RCC 7860 (cell line): ENCODE measurements at regions not wholly inside any gene's neighbourhood (a gene's known extent, or its start where the extent isn't known, plus 50 kb on each side); places are given as distances from the start of the nearest gene placed in this dataset.

Source experiments
- DNase-seq: peaks from one replicate; pipeline ENCODE4 v3.0.0-alpha.2; 2015; ENCODE audit warnings: low spot score
- FAIRE-seq: peaks from 2 replicates; lab custom pipeline; 2012; peaks lifted over from hg19 to GRCh38; lab: Jason Lieb, UNC

- FAIRE-seq (no peak), DNase-seq (peak; percentile 55)
These were observed 132.7 kb upstream of the TNC start for GRCh38 chr9:115250621-115251032.

- DNase-seq (no peak), FAIRE-seq (no peak)
These were observed 136.6 kb upstream of the TNC start for GRCh38 chr9:115254287-115255180.

DNA sequence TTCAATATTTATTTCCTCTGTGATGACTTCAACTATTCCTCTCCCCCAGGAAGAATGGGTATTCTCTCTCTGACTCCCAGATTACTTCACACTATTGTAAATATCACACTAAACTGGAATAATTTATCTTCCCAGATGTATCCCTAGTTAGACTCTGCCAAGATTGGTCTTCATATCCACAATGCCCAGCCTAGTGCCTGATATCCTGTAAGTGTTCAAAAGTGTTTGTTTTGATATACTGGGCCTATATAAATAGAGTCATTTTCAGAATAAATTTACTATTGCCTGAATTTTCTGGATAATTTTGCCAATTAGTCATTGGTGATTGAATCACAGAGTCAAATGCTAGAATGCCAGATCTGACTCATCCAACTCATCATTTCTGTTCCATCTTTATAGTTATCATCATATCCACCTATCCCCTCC, 143.7 kb upstream of the TNC start:
- DNase-seq: peak; percentile 36
- no peak for FAIRE-seq

DNA sequence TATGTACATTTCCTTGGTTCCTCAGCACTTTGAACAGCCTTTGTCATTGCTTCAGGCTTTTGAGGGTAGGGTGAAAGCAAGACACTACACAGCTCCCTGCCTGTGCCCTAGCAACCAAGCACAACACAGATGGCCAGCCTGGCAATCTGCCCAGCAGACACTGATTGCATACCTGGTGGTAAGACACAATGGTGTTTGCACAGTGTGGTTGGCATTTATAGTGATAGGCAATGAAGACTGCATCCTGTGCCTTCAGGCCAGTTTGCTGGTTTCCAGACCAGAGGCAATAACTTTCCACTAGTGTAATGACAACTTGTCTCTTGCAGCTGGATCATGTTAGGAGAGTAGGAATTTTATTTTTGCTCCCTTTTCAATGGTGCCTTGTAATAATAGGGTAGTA, 144.5 kb upstream of the TNC start:
- FAIRE-seq (peak; percentile 92), DNase-seq (peak; percentile 97)

DNA sequence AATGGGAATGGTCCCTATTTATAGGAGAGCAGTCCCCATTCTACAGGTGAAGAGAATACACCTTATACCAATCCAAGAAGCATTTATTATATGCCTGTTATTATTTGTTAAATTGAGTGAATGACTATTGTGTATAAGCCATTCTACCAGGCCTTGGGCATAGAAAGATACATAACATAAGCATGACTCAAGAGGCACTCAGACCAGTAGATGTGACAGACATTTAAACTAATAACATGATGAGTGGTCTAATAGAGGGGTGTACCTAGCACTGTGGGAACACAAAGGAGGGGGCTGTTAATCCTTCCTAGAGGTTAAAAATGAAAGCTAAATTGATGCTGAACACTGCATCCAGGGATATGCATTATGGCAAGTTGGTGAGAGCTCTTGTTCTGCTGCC, 145.0 kb upstream of the TNC start:
- FAIRE-seq: no peak

GRCh38 chr9:115263371-115264075, 145.6 kb upstream of the TNC start:
- FAIRE-seq (no peak), DNase-seq (no peak)

More for the DNA sequence above, 145.0 kb upstream of the TNC start:
- DNase-seq: peak; percentile 43

DNA sequence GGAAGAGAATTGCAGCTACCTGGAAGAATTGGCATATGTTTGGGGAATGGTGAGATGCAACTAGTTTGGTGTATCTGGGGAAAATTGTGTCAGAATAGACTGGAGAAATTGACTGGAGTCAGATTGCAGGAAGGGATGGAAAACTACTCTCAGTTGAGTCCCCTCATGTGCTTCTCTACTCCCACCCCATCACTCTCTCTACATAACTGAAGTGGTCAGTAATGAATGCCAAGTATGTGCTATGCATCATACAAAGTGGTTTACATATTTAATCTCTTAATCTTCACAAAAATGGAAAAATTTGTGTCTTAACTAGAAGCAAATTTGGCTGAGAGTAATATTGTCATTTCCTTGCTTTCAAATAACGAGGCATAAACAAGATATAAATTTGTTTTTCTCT, 146.4 kb upstream of the TNC start:
- DNase-seq: no peak
- FAIRE-seq: no peak

DNA sequence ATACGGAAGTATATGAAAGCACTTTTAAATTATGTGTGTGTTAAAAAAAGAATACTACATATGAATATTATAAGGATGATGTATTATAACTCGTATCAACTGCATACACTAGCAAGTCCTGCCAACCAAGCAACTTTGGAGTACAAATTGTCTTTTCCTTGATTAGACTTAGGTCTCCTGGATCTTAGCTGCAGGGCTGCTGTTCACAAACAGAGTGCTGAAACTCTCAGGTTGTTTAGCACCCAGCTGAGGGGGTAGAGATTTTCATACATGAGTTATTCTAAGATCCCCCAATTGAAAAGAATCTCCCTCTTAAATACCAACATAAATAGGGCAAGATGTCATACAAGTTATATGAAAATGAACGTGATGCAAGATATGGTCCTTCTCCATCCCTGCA, 149.8 kb upstream of the TNC start:
- FAIRE-seq (no peak), DNase-seq (no peak)

DNA sequence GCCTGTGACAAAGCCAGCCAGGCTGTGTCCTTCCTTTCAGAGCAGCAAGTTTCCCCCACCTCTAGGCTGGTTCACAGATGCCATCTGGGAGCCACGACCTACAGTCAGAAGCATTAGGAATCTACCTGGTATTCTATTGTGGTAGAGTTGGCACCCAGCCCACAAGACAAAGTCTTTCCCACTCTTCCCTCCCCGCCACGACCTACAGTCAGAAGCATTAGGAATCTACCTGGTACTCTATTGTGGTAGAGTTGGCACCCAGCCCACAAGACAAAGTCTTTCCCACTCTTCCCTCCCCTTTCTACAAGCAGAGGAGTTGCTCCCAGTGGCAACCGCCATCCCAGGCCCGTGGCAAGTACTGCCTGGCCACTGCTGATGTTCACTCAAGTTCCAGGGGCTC, 157.8 kb upstream of the TNC start:
- FAIRE-seq (peak; percentile 79), DNase-seq (peak; percentile 74)

DNA sequence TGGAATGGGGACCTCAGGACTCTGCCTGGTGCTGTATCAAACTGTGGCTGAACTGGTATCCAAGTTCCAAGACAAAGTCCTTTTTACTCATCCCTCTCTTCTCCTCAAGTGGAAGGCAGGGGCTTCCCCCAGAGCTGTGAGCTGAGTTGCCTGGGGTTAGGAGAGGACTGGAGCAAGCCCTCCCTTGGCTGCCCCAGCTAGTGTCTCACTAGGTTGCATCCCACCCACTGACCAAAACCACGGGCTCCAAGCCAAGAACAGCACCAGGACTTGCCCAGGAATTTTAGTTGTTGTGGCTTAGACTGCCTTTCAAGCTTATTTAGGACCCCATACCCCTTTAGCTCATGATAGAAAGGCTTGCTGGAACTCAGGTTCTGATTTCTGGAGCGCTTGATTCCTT, 158.7 kb upstream of the TNC start:
- FAIRE-seq (no peak), DNase-seq (peak; percentile 54)

GRCh38 chr9:115277301-115277700, 159.3 kb upstream of the TNC start:
- no peak for DNase-seq
- no peak for FAIRE-seq

GRCh38 chr9:115278326-115279035, 160.5 kb upstream of the TNC start:
- DNase-seq: no peak
- FAIRE-seq: no peak

GRCh38 chr9:115283395-115283794, 165.4 kb upstream of the TNC start:
- FAIRE-seq: no peak
- no peak for DNase-seq

GRCh38 chr9:115285836-115286235, 167.9 kb upstream of the TNC start:
- no peak for DNase-seq
- no peak for FAIRE-seq

- no peak for FAIRE-seq
- DNase-seq: no peak
These were observed 168.5 kb upstream of the TNC start for GRCh38 chr9:115286411-115286810.

DNA sequence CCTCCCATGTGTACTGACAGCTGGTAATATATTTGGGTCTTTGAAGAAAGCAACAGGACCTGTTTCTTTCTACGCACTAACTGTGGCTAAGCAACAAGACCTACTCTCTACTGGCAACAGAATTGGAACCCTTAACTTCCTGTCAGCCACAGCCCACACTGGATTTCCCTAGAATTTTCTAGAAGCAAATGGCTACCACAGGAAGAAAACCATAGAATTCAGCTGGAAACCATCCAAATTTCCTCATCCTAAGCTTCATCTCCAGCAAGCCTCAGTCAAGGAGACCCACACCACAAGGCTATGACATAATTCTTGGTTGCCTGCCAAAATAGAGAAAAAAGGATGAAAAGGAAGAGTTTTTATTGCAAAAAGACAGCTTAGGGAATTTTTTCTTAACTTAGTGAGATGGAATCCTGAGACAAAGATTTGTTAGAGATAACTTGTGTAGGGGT, 171.8 kb upstream of the TNC start:
- FAIRE-seq: peak; percentile 86
- DNase-seq: peak; percentile 85

GRCh38 chr9:115291841-115292240, 173.9 kb upstream of the TNC start:
- FAIRE-seq: no peak

GRCh38 chr9:115292584-115293279, 174.8 kb upstream of the TNC start:
- FAIRE-seq (no peak), DNase-seq (no peak)

More at GRCh38 chr9:115291841-115292240, 173.9 kb upstream of the TNC start:
- DNase-seq: no peak

- DNase-seq (no peak), FAIRE-seq (no peak)
These were observed 177.8 kb upstream of the TNC start for GRCh38 chr9:115295734-115296133.

DNA sequence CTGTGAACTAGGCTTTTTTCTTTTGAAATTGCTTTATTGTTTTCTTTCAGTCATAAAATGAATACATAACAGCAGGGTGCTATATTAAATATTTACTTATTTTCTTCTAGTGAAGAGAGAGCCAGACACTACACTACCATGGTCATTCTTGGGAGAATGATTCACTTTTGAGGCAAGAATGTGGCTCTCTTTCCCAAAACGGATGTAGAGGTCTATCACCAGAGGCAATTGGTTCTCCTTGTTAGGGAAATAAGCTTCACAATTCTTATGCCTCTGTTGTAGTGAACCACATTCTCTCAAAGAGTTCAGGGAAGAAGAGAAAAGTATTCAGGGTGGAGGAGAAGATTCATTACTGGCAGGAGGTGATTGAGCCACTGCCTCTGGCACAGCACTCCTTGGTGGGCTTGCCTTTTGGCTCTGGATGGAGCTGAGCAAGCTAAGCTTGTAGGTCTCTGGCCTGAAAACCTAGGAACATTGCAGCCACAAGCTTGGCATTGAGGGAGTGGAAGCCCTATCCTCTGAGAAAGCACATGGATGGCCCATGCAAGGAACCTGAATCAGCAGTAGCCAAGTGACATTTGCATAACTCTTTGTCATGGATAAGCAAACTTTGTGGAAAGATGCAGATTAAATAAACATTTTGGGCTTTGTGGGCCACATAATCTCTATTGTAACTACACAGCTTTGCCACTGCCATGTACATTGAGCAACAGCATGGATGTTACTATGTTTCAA, 179.0 kb upstream of the TNC start:
- DNase-seq: no peak
- no peak for FAIRE-seq
